ENCODE measurements at regions not wholly inside any gene's neighbourhood (a gene's known extent, or its start where the extent isn't known, plus 50 kb on each side); places are given as distances from the start of the nearest gene placed in this dataset.

DNA sequence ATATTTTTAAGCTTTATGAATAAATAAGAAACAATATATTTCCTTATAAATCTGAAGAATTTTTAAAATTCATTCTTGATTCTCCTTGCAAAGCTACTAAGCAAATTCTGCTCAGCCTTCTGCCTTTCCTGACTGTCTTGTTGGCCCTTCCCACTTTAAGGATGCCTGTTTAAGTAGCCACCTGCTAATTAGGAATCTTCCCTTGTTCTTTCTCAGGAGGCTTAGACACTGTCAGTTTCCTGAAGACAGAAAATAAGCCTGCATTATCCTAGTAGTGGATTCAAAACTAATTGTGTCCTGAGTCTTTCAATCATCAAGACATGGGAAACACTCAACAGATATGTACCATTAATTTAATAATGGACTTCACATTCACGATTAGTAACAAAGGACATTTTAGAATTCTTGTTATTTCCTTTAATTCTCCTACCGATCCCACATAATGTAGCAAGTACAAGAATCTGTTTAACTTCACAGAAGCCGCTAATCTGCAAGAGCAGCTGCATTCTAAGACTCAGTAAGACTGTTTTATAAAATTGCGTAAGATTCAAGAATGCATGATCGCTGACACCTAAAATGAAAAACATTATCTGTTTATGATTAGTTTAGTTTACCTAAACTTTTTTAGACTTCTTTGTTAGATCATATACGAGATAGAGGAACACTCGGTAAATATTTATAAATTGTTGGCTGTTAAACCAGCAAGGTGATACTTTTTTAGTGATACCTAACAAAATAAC is 445.4 kb upstream of the DSEL start:
- no peak overlapping the region for H2BK120ac ChIP-seq (replicated peaks; ENCODE audit: low read depth, low read length)
- H3K14ac ChIP-seq (ENCODE audit: insufficient read length) = no peak overlapping the region
- H3K27me3 ChIP-seq (replicated peaks in 1 of 4; ENCODE audit: control insufficient read depth in 3 of 4, extremely low read depth in 1 of 4, insufficient read depth in 3 of 4, low read length in 3 of 4) = no peaks in the 10 kb centered on the region
- DNase-seq (ENCODE audit: low read depth in 1 of 2, low spot score in 2 of 2) = no peak
- H4K8ac ChIP-seq (ENCODE audit: extremely low read depth, insufficient read depth, low read length) = no peak overlapping the region
- H3K9ac ChIP-seq (replicated peaks in 1 of 4; ENCODE audit: extremely low read depth in 1 of 4, low read depth in 3 of 4, low read length in 3 of 4) = no peak overlapping the region
- H4K5ac ChIP-seq (ENCODE audit: insufficient read length, low read depth, low read length) = no peak overlapping the region
- no peaks in the 10 kb centered on the region for H3K79me1 ChIP-seq (ENCODE audit: low read depth, low read length)
- peaks cover 0 to 10% (median 4%) of the 10 kb centered on the region in 4 experiments; a peak in 4 of 7 replicates for H3K4me1 ChIP-seq (replicated peaks in 1 of 4; ENCODE audit: control insufficient read depth in 3 of 4, insufficient read depth in 4 of 4, low read length in 3 of 4)
- no peak overlapping the region for H3K4me2 ChIP-seq (ENCODE audit: insufficient read depth in 1 of 2, low read depth in 2 of 2, low read length in 2 of 2)
- no peak overlapping the region for H3K56ac ChIP-seq (replicated peaks; ENCODE audit: insufficient read length, low read depth, low read length)
- H3K36me3 ChIP-seq (ENCODE audit: control insufficient read depth in 2 of 4, insufficient read depth in 4 of 4, low read length in 3 of 4) = no peaks in the 10 kb centered on the region
- H2AFZ ChIP-seq (ENCODE audit: low read length) = no peak overlapping the region
- FAIRE-seq = no peak
- no peaks in the 10 kb centered on the region for H3K79me2 ChIP-seq (ENCODE audit: control insufficient read depth in 1 of 2, insufficient read depth in 2 of 2, low read length in 2 of 2)
- no peak overlapping the region for H2BK20ac ChIP-seq (ENCODE audit: low read length)
- CTCF ChIA-PET (ENCODE audit: partially characterized antibody) = no interaction called here
- H2BK5ac ChIP-seq (ENCODE audit: low read depth, low read length) = no peak overlapping the region
- no peak overlapping the region for H4K91ac ChIP-seq (replicated peaks; ENCODE audit: insufficient read length, low read length)
- no peak overlapping the region for H2AK5ac ChIP-seq (ENCODE audit: low read depth, low read length)
- H3K4me3 ChIP-seq (ENCODE audit: extremely low read depth in 1 of 4, insufficient read depth in 2 of 4, low read depth in 3 of 4, low read length in 4 of 4) = no peak overlapping the region
- H3K23ac ChIP-seq (ENCODE audit: insufficient read length) = no peak overlapping the region
- H3K23me2 ChIP-seq (ENCODE audit: low read depth, low read length) = no peaks in the 10 kb centered on the region
- H2BK12ac ChIP-seq (ENCODE audit: low read depth, low read length) = no peak overlapping the region
- no peak overlapping the region for H3K4ac ChIP-seq (replicated peaks; ENCODE audit: insufficient read length, low read depth, low read length)
- WGBS, 2 experiments (ENCODE audit: extremely low coverage in 1 of 2, insufficient coverage in 1 of 2, insufficient read length in 1 of 2, insufficient replicate concordance in 2 of 2, low coverage in 1 of 2, low lambda C conversion rate in 2 of 2, missing lambda C conversion rate in 1 of 2) = 92% methylated on average over 7 of the region's 7 CpGs; no CpG with 5 or more reads in 1 of the 2 experiments
- no peak overlapping the region for H3K27ac ChIP-seq (ENCODE audit: low read depth, low read length)
- no peak overlapping the region for H3K18ac ChIP-seq (ENCODE audit: extremely low read depth, low read length)
- POLR2A ChIA-PET (ENCODE audit: partially characterized antibody) = no interaction called here
- no peaks in the 10 kb centered on the region for H3K9me3 ChIP-seq (ENCODE audit: insufficient read depth in 2 of 2, low read depth in 1 of 2, low read length in 1 of 2)
- H4K20me1 ChIP-seq (replicated peaks in 1 of 2; ENCODE audit: control insufficient read depth in 1 of 2, insufficient read depth in 2 of 2, low read length in 2 of 2) = no peaks in the 10 kb centered on the region
- H2BK15ac ChIP-seq (ENCODE audit: low read length) = no peak overlapping the region
- TF ChIP-seq CTCF (IDR thresholded peaks at IDR 0.05; ENCODE audit: control extremely low read depth in 1 of 3, insufficient read depth in 1 of 3, low read depth in 1 of 3, low read length in 3 of 3) (no peak), SIN3A (conservative IDR thresholded peaks at IDR 0.05 in 1 of 2, IDR thresholded peaks at IDR 0.05 in 1 of 2; ENCODE audit: low read depth in 1 of 2, low read length in 2 of 2) (no peak), SAP30 (IDR thresholded peaks at IDR 0.05; ENCODE audit: insufficient read depth, insufficient replicate concordance, low read length) (no peak), JUND (IDR thresholded peaks at IDR 0.05; ENCODE audit: low read length) (no peak), RBBP5 (IDR thresholded peaks at IDR 0.05; ENCODE audit: borderline replicate concordance, low read depth, low read length) (no peak)
